HL-60 (cell line): ENCODE measurements at regions not wholly inside any gene's neighbourhood (a gene's known extent, or its start where the extent isn't known, plus 50 kb on each side); places are given as distances from the start of the nearest gene placed in this dataset.

Source experiments
- DNase-seq, 2 experiments: peaks; one replicate each; pipeline ENCODE4 v3.0.0-alpha.2; 2010 to 2020; ENCODE audit warnings: low read depth in 1 of 2, low spot score in 1 of 2
- H3K27ac ChIP-seq: fragments of 250-450 bp; sonication (Bioruptor Pico); replicated peaks from 2 replicates; pipeline ENCODE4 v1.5.1; 2020; ENCODE audit warnings: mild to moderate bottlenecking, moderate library complexity
- H3K27me3 ChIP-seq: fragments of 250-450 bp; sonication (Bioruptor Pico); 2 replicates; pipeline ENCODE4 v1.5.1; 2021; ENCODE audit warnings: mild to moderate bottlenecking, moderate library complexity; ENCODE audit not compliant: insufficient read depth, poor library complexity, severe bottlenecking
- H3K4me3 ChIP-seq: replicated peaks from 2 replicates; pipeline ENCODE4 v1.5.1; 2011; ENCODE audit warnings: mild to moderate bottlenecking, control low read depth, low read length; ENCODE audit not compliant: insufficient read depth
- CTCF ChIP-seq: IDR thresholded peaks from one replicate; pipeline ENCODE4 v1.5.1; 2011; ENCODE audit warnings: low read length, control low read depth, inconsistent platforms; ENCODE audit not compliant: insufficient read depth
- GABPA ChIP-seq: IDR thresholded peaks from 2 replicates; pipeline ENCODE4 v1.6.1; 2012; ENCODE audit warnings: low read depth
- POLR2AphosphoS5 ChIP-seq: IDR thresholded peaks from 2 replicates; pipeline ENCODE4 v1.6.1; 2012; ENCODE audit warnings: low read depth
- REST ChIP-seq: IDR thresholded peaks from 2 replicates; pipeline ENCODE4 v1.6.1; 2012; ENCODE audit warnings: low read depth; ENCODE audit not compliant: insufficient replicate concordance
- SPI1 ChIP-seq: IDR thresholded peaks from 2 replicates; pipeline ENCODE4 v1.6.1; 2012; ENCODE audit warnings: low read depth, mild to moderate bottlenecking, borderline replicate concordance

- no peaks in the 10 kb centered on the region for H3K27me3 ChIP-seq
- H3K4me3 ChIP-seq: no peak overlapping the region
- no peak for DNase-seq
- no peak overlapping the region for H3K27ac ChIP-seq
- TF ChIP-seq SPI1 (no peak), GABPA (no peak), REST (no peak), CTCF (no peak), POLR2AphosphoS5 (no peak)
Measured at GRCh38 chr21:22345624-22346023, 1347.4 kb downstream of the NCAM2 start.

GRCh38 chr21:22346576-22346975 is 1348.4 kb downstream of the NCAM2 start:
- DNase-seq: no peak
- no peak for TF ChIP-seq POLR2AphosphoS5
- no peak overlapping the region for H3K27ac ChIP-seq
- H3K27me3 ChIP-seq: no peaks in the 10 kb centered on the region
- no peak overlapping the region for H3K4me3 ChIP-seq

GRCh38 chr21:22351076-22351475 is 1352.9 kb downstream of the NCAM2 start:
- no peak for DNase-seq
- no peaks in the 10 kb centered on the region for H3K27me3 ChIP-seq
- no peak overlapping the region for H3K4me3 ChIP-seq
- TF ChIP-seq CTCF (no peak), SPI1 (no peak), REST (no peak), GABPA (no peak), POLR2AphosphoS5 (no peak)
- H3K27ac ChIP-seq: no peak overlapping the region

GRCh38 chr21:22352088-22352487 is 1353.9 kb downstream of the NCAM2 start:
- TF ChIP-seq REST: no peak
- TF ChIP-seq GABPA: no peak
- TF ChIP-seq CTCF: no peak
- TF ChIP-seq POLR2AphosphoS5: no peak
- no peak for TF ChIP-seq SPI1
- Histone ChIP-seq H3K27ac (no peak overlapping the region), H3K27me3 (no peaks in the 10 kb centered on the region), H3K4me3 (no peak overlapping the region)
- peak; percentile 0 to 7 for DNase-seq
